ENCODE measurements at regions not wholly inside any gene's neighbourhood (a gene's known extent, or its start where the extent isn't known, plus 50 kb on each side); places are given as distances from the start of the nearest gene placed in this dataset.

DNA sequence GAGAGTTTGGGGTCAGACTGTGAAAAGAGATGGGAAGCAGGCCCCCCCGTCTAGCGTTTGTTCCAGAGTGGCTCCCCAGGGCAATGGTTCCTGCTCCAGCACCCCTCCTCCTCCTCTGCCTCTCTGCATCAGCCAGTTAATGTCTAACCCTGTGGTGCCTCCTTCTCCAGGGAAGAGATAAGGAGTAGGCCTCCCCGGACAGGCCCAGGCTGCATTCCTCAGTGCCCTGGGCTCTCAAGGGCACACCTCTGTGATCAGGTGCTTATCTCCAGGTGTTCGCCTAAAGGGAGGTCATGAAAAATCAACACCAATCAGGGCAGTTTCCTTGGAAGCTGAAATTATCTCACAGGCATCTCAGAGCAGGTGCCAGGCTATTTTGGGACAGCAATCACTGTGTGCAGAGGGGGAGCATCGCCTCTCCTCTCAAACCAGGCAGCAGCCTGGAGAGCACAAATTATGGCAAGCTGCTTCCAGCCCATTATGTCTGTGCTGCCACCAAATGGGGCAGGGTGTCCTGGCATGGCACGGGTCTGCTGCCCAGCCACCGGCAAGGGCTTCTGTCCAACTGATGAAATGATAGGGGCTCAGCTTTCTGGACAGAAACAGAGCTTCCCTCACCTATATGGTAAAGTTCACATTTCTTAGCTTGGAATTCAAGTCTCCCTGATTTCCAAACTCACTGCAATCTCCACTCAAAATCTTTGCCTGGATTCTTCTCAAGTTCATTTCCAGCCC is 255.8 kb upstream of the SLC14A2 start:
- Histone ChIP-seq H3K27me3 (replicated peaks; ENCODE audit: control insufficient read depth, insufficient read depth, low read length, poor library complexity, severe bottlenecking) (no peaks in the 10 kb centered on the region), H3K4me1 (ENCODE audit: control insufficient read depth, insufficient read depth, low read length, poor library complexity, severe bottlenecking) (no peaks in the 10 kb centered on the region)
- DNase-seq = no peak

DNA sequence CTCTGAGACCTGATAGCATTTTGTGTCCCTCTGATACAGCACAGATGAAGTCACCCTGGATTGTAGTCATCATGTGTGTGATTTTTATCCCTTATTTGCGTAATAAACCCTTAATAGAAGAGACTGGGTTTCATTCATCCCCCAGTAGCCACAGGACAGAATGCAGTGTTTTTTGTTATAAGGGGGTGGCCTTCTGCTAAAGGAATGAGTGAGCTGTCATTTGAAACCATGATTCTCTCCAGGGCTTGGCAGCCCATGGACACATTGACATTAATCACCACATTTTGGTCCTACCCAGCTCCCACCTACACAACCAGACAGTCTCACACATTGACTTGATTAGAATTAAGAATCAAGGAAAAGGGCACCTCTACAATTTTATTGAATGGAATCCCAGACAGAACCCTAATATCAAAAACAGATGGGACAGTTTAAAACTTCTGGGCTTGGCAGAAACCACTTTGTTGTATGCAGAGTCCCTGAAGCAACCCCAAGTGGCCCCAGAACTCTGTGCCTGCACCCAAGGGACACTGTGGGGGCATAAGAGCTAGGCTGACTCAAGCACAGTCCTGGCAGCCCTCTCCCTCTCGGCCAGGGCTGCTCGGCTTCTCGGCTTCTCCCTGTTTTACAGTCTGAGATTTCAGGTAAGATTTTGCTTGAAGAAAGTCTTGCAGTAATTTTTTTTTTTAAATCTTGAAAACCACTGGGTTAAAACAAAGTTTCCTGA is 254.0 kb upstream of the SLC14A2 start:
- Histone ChIP-seq H3K4me1 (ENCODE audit: control insufficient read depth, insufficient read depth, low read length, poor library complexity, severe bottlenecking) (no peaks in the 10 kb centered on the region), H3K9me3 (ENCODE audit: control insufficient read depth, low read length) (no peaks in the 10 kb centered on the region), H3K36me3 (ENCODE audit: control insufficient read depth, insufficient read depth, low read length) (no peaks in the 10 kb centered on the region), H3K4me3 (ENCODE audit: insufficient read depth, low read depth, low read length, poor library complexity, severe bottlenecking) (no peak overlapping the region), H3K27me3 (replicated peaks; ENCODE audit: control insufficient read depth, insufficient read depth, low read length, poor library complexity, severe bottlenecking) (no peaks in the 10 kb centered on the region), H3K27ac (ENCODE audit: insufficient read depth, low read length, poor library complexity, severe bottlenecking) (no peak overlapping the region)
- DNase-seq = no peak

More for the DNA sequence above, 255.8 kb upstream of the SLC14A2 start:
- Histone ChIP-seq H3K4me3 (ENCODE audit: insufficient read depth, low read depth, low read length, poor library complexity, severe bottlenecking) (no peak overlapping the region), H3K36me3 (ENCODE audit: control insufficient read depth, insufficient read depth, low read length) (no peaks in the 10 kb centered on the region), H3K27ac (ENCODE audit: insufficient read depth, low read length, poor library complexity, severe bottlenecking) (no peak overlapping the region), H3K9me3 (ENCODE audit: control insufficient read depth, low read length) (no peaks in the 10 kb centered on the region)

DNA sequence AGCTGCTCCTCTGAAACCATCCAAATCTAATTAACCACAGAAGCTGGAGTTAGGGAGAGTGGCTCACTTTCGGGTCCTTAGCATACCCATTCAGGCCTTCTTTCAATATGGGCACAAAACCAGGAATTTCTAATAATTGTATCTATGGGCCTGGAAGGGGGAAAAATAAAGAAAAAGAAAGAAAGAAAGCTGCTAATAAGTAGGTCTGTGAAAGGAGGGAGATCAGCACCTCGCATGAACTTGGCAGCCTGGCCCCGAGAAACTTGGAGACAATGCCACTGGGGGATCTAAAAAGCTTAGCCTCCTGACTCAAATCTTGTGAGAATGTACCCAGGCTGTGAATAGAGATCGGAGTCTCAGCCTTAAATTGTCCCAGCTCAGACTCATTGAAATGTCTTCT is 252.1 kb upstream of the SLC14A2 start:
- DNase-seq = no peak
- no peak overlapping the region for H3K27ac ChIP-seq (ENCODE audit: insufficient read depth, low read length, poor library complexity, severe bottlenecking)
- H3K27me3 ChIP-seq (replicated peaks; ENCODE audit: control insufficient read depth, insufficient read depth, low read length, poor library complexity, severe bottlenecking) = no peaks in the 10 kb centered on the region
- H3K36me3 ChIP-seq (ENCODE audit: control insufficient read depth, insufficient read depth, low read length) = no peaks in the 10 kb centered on the region
- H3K9me3 ChIP-seq (ENCODE audit: control insufficient read depth, low read length) = no peaks in the 10 kb centered on the region
- no peaks in the 10 kb centered on the region for H3K4me1 ChIP-seq (ENCODE audit: control insufficient read depth, insufficient read depth, low read length, poor library complexity, severe bottlenecking)
- H3K4me3 ChIP-seq (ENCODE audit: insufficient read depth, low read depth, low read length, poor library complexity, severe bottlenecking) = no peak overlapping the region

DNA sequence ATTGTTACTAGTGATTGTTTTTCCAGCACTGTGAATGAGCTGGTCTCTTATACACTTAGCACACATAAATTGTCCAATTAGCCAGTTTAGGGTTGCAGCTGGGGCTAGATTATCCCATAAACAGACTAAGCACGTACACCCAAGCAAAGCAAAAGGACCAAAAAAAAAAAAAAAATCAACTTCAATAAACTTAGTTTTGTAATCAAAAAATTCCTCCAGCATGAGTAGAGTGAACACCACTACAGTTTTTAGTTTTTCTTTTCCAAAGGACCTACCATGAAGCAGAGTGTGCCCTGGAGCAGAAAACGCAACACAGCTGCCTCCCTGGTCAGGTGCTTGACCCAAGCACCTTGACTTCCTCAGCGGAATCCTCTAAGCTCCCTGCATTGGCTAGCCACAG is 249.4 kb upstream of the SLC14A2 start:
- Histone ChIP-seq H3K4me3 (ENCODE audit: insufficient read depth, low read depth, low read length, poor library complexity, severe bottlenecking) (no peak overlapping the region), H3K27me3 (replicated peaks; ENCODE audit: control insufficient read depth, insufficient read depth, low read length, poor library complexity, severe bottlenecking) (no peaks in the 10 kb centered on the region), H3K27ac (ENCODE audit: insufficient read depth, low read length, poor library complexity, severe bottlenecking) (no peak overlapping the region), H3K36me3 (ENCODE audit: control insufficient read depth, insufficient read depth, low read length) (no peaks in the 10 kb centered on the region), H3K4me1 (ENCODE audit: control insufficient read depth, insufficient read depth, low read length, poor library complexity, severe bottlenecking) (no peaks in the 10 kb centered on the region), H3K9me3 (ENCODE audit: control insufficient read depth, low read length) (no peaks in the 10 kb centered on the region)
- no peak for DNase-seq

DNA sequence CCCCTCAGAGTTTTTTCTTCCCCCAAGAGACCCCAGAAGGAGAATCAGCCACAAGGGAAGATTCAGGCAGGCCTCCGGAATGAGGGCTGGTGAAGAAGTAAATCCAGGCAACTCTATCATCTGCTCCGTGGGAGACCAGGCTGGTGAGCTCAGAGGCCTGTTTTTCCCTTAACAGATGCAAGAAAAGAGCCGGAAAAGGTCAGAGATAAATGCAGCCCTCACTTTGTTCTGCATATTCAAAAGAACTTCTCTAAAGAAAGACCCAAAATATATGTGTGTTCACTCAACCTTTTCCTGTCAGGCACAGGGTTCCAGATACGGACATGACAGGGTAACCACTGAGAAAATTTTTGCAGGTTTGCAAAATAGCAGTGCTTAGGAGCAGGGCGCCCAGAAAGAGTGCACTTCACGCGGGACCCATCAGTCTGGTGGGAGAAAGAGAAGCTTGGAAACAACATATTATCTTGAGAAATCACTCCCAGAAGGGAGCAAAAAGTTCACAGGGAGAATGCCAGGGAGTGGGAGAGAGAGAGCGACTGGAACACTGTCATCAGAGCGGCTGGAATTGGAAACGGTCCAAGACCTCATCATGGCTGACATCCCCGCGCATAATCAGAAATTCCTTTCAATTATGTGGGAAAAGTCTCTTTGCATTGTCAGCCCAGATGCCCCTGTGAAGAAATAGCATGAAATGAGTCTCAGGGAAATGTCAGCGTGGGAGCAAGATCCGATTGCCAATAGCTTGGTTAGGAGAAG is 244.8 kb upstream of the SLC14A2 start:
- H3K36me3 ChIP-seq (ENCODE audit: control insufficient read depth, insufficient read depth, low read length) = no peaks in the 10 kb centered on the region
- no peaks in the 10 kb centered on the region for H3K4me1 ChIP-seq (ENCODE audit: control insufficient read depth, insufficient read depth, low read length, poor library complexity, severe bottlenecking)
- no peak overlapping the region for H3K4me3 ChIP-seq (ENCODE audit: insufficient read depth, low read depth, low read length, poor library complexity, severe bottlenecking)
- no peaks in the 10 kb centered on the region for H3K9me3 ChIP-seq (ENCODE audit: control insufficient read depth, low read length)
- H3K27me3 ChIP-seq (replicated peaks; ENCODE audit: control insufficient read depth, insufficient read depth, low read length, poor library complexity, severe bottlenecking) = no peaks in the 10 kb centered on the region
- no peak for DNase-seq
- no peak overlapping the region for H3K27ac ChIP-seq (ENCODE audit: insufficient read depth, low read length, poor library complexity, severe bottlenecking)

DNA sequence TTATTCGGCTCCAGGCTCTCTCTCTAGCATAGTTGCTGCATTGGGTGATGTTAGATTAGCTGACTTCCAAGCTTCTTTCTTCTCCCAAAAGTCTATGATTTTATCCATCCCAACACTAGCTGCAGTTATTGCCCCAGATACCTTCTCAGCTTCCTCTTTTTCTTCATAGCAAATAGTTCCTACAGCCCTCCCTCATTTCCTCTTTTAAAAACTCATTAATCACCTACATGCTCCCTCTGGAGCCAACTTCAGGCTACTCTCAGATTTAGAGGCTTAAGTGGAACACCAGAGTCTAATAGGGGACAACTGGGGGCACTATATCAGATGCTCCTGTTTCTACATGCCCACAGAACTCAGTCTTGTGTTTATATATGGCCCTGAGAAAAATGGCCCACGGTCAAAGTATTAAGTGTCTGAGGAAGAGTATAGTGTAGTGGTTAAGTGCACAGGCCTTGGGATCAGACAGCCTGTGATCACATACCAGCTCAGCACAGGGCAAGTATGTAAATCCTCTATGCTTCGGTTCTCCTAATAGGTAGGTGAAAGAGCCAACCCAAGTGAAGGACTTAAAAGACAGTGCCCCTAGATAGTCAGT is 241.9 kb upstream of the SLC14A2 start:
- Histone ChIP-seq H3K4me3 (ENCODE audit: insufficient read depth, low read depth, low read length, poor library complexity, severe bottlenecking) (no peak overlapping the region), H3K9me3 (ENCODE audit: control insufficient read depth, low read length) (no peaks in the 10 kb centered on the region), H3K4me1 (ENCODE audit: control insufficient read depth, insufficient read depth, low read length, poor library complexity, severe bottlenecking) (no peaks in the 10 kb centered on the region), H3K36me3 (ENCODE audit: control insufficient read depth, insufficient read depth, low read length) (no peaks in the 10 kb centered on the region), H3K27me3 (replicated peaks; ENCODE audit: control insufficient read depth, insufficient read depth, low read length, poor library complexity, severe bottlenecking) (no peaks in the 10 kb centered on the region), H3K27ac (ENCODE audit: insufficient read depth, low read length, poor library complexity, severe bottlenecking) (no peak overlapping the region)
- DNase-seq = no peak

DNA sequence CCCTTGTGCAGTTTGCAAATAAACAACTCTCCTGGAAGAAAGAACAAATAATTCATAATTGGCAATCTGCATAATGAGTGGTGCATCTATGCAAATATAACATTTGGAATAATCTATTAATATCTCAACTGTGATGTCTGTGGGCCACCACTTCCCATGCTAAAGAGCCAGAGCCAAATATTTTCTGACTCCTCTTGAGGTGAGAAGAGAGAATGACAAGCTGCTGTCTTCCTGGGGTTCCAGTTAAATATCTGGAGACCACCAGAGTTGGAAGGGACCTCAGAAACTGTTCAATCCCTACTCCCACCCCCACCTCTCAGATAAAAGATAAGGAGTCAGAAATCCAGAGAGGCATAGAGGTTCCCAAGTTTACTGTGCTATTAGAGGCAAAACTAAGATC is 241.0 kb upstream of the SLC14A2 start:
- Histone ChIP-seq H3K27me3 (replicated peaks; ENCODE audit: control insufficient read depth, insufficient read depth, low read length, poor library complexity, severe bottlenecking) (no peaks in the 10 kb centered on the region), H3K4me1 (ENCODE audit: control insufficient read depth, insufficient read depth, low read length, poor library complexity, severe bottlenecking) (no peaks in the 10 kb centered on the region), H3K4me3 (ENCODE audit: insufficient read depth, low read depth, low read length, poor library complexity, severe bottlenecking) (no peak overlapping the region), H3K9me3 (ENCODE audit: control insufficient read depth, low read length) (no peaks in the 10 kb centered on the region), H3K27ac (ENCODE audit: insufficient read depth, low read length, poor library complexity, severe bottlenecking) (no peak overlapping the region), H3K36me3 (ENCODE audit: control insufficient read depth, insufficient read depth, low read length) (no peaks in the 10 kb centered on the region)
- no peak for DNase-seq

DNA sequence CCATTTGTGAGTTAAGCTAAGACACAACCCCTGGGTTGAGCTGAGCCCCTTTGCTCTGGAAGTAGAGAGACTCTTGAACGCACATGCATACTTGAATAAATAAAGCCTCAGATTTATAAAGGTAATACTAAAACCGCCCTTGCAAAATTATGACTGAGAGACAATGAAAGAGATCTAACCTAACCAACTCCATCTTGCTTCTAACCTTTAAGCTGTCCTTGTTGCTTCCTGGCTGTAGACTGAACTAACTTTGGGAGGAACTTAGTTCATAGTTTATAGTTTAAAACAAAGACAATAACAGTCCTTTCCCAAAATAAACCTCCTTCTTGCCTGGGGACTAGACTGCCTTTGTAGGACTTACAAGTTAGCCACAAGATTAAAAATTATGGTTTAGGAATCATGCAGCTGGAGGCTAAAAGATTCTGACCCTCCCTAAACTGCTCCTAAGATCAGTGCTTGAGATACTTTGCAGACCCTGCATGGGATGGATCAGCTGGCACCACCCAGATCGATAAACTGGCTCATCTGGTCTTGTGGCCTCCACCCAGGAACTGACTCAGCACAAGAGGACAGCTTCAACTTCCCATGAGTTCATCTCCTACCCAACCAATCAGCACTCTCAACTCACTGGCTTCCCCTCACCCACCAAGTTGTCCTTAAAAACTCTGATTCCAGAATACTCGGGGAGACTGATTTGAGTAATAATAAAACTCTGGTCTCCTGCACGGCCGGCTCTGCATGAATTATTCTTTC is 240.2 kb upstream of the SLC14A2 start:
- H3K27ac ChIP-seq (ENCODE audit: insufficient read depth, low read length, poor library complexity, severe bottlenecking) = no peak overlapping the region

DNA sequence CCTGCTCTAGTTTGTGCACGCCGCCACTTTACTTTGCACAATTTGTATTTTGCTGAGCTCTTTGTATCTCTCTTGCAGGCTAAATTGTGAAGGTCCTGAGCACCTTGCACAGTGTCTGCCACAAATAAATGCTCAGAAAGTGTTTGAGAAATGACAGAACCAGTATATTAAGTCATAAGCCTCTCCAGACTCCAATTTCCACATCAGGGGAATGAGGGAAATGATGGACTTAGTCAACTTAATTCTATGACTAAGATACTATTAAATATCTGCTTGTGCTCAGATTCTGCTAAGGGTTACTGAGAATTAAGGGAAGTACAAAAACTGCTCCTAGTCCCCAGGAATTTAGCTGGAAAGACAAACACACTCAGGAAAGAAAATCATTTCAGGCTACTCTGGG is 239.1 kb upstream of the SLC14A2 start:
- no peaks in the 10 kb centered on the region for H3K36me3 ChIP-seq (ENCODE audit: control insufficient read depth, insufficient read depth, low read length)
- DNase-seq = no peak
- H3K27ac ChIP-seq (ENCODE audit: insufficient read depth, low read length, poor library complexity, severe bottlenecking) = no peak overlapping the region
- no peaks in the 10 kb centered on the region for H3K9me3 ChIP-seq (ENCODE audit: control insufficient read depth, low read length)
- H3K4me1 ChIP-seq (ENCODE audit: control insufficient read depth, insufficient read depth, low read length, poor library complexity, severe bottlenecking) = no peaks in the 10 kb centered on the region
- no peak overlapping the region for H3K4me3 ChIP-seq (ENCODE audit: insufficient read depth, low read depth, low read length, poor library complexity, severe bottlenecking)
- H3K27me3 ChIP-seq (replicated peaks; ENCODE audit: control insufficient read depth, insufficient read depth, low read length, poor library complexity, severe bottlenecking) = no peaks in the 10 kb centered on the region

More for the DNA sequence above, 240.2 kb upstream of the SLC14A2 start:
- DNase-seq = no peak
- no peaks in the 10 kb centered on the region for H3K9me3 ChIP-seq (ENCODE audit: control insufficient read depth, low read length)
- no peak overlapping the region for H3K4me3 ChIP-seq (ENCODE audit: insufficient read depth, low read depth, low read length, poor library complexity, severe bottlenecking)
- H3K4me1 ChIP-seq (ENCODE audit: control insufficient read depth, insufficient read depth, low read length, poor library complexity, severe bottlenecking) = no peaks in the 10 kb centered on the region
- no peaks in the 10 kb centered on the region for H3K27me3 ChIP-seq (replicated peaks; ENCODE audit: control insufficient read depth, insufficient read depth, low read length, poor library complexity, severe bottlenecking)
- no peaks in the 10 kb centered on the region for H3K36me3 ChIP-seq (ENCODE audit: control insufficient read depth, insufficient read depth, low read length)

All from effector memory CD4-positive, alpha-beta T cell (primary cell).